Ovary (tissue), 7 donors: ENCODE measurements at regions not wholly inside any gene's neighbourhood (a gene's known extent, or its start where the extent isn't known, plus 50 kb on each side); places are given as distances from the start of the nearest gene placed in this dataset.

Experiments used
- DNase-seq, 5 donors: peaks; one replicate each; pipeline ENCODE4 v3.0.0-alpha.2; 2019 to 2020
- H3K27ac ChIP-seq, 2 donors: fragments of 200-600 bp; one replicate each; pipeline versions ENCODE4 v1.5.1 to v1.8.0; 2019 to 2022
- H3K27me3 ChIP-seq: fragments of 200-600 bp; one replicate; pipeline ENCODE4 v1.8.0; 2022
- H3K36me3 ChIP-seq: fragments of 200-600 bp; sonication (generic); one replicate; pipeline ENCODE4 v1.5.1; 2019
- H3K4me1 ChIP-seq: one replicate; pipeline ENCODE4 v1.8.1; 2013; ENCODE audit warnings: mild to moderate bottlenecking, moderate library complexity; ENCODE audit not compliant: insufficient read depth
- H3K4me3 ChIP-seq: fragments of 200-600 bp; sonication (generic); one replicate; pipeline ENCODE4 v1.5.1; 2017
- H3K9me3 ChIP-seq, 2 donors: fragments of 200-600 bp in 1 of 2; sonication (generic) in 1 of 2; one replicate each; pipeline versions ENCODE4 v1.5.1 to v1.8.1; 2013 to 2019; ENCODE audit warnings: mild to moderate bottlenecking in 1 of 2, moderate library complexity in 1 of 2
- EP300 ChIP-seq: sonication (generic); formaldehyde crosslinking; IDR thresholded peaks from one replicate; pipeline ENCODE4 v1.6.1; 2017; ENCODE audit warnings: antibody characterized with exemption
- POLR2A ChIP-seq: fragments of 450-650 bp; IDR thresholded peaks from one replicate; pipeline ENCODE4 v1.6.1; 2017; ENCODE audit warnings: antibody characterized with exemption, mild to moderate bottlenecking, moderate library complexity
- WGBS, 3 donors: extraction: QIAGEN DNeasy Blood & Tissue Kit in 1 of 3; methylation state at CpG; one replicate each; pipeline versions ENCODE4 v1.1.5 to v1.1.7; 2013 to 2017; 5-methylcytosine and 5-hydroxymethylcytosine counted together
- intact Hi-C, 4 donors: fragments of 100-400 bp; cut with DNase I; formaldehyde crosslinking; loops; one replicate each; pipeline versions ENCODE4 v1.11.0 to v1.15.1; 2022 to 2023
- TF ChIP-seq, protein P1 (sequence below), 3 donors: fragments of 450-650 bp in 2 of 3; fragments of 200-600 bp in 1 of 3; IDR thresholded peaks; one replicate each; pipeline versions ENCODE4 v1.5.1 to v1.8.0; 2016 to 2022; ENCODE audit warnings: antibody characterized with exemption in 3 of 3, mild to moderate bottlenecking in 1 of 3
- donor health status: DM: no; HTN: no; CAD: no; lungs with moderate emphysema.
- donor health status: DM: no; HTN: no; CAD: no.
- donor health status: Bipolar disorder and iron deficiency.
- donor health status: DM: no; HTN: no; CAD: no.
- donor health status: DM: yes; HTN: yes; CAD: no.

DNA sequence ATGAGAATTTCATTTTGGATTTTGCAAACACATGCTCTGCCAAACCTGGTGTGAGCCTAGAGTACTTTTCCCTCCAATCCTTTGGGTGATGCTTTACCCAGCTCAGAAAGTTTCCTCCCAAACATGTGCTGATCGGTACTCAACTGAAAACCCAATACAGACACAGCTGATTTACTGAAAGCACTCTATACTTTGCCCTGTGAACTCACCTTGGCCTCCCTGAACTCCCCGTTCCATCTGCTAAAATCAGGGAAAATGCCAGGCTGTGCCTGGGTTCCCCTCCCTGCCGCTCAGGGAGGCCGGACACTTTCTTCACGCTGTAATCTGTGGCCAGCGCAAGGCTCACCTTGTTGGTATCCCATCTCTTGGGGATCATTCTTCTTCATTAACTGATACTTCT is 391.2 kb downstream of the CBLN2 start:
- intact Hi-C loops, result no loop called here
- Histone ChIP-seq H3K4me3 (no peak overlapping the region), H3K27me3 (no peaks in the 10 kb centered on the region), H3K9me3 (no peaks in the 10 kb centered on the region), H3K36me3 (no peaks in the 10 kb centered on the region), H3K27ac (no peak overlapping the region), H3K4me1 (no peaks in the 10 kb centered on the region)
- TF ChIP-seq, protein P1, sequence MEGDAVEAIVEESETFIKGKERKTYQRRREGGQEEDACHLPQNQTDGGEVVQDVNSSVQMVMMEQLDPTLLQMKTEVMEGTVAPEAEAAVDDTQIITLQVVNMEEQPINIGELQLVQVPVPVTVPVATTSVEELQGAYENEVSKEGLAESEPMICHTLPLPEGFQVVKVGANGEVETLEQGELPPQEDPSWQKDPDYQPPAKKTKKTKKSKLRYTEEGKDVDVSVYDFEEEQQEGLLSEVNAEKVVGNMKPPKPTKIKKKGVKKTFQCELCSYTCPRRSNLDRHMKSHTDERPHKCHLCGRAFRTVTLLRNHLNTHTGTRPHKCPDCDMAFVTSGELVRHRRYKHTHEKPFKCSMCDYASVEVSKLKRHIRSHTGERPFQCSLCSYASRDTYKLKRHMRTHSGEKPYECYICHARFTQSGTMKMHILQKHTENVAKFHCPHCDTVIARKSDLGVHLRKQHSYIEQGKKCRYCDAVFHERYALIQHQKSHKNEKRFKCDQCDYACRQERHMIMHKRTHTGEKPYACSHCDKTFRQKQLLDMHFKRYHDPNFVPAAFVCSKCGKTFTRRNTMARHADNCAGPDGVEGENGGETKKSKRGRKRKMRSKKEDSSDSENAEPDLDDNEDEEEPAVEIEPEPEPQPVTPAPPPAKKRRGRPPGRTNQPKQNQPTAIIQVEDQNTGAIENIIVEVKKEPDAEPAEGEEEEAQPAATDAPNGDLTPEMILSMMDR (IDR thresholded peaks at IDR 0.05), result no peak
- TF ChIP-seq EP300, result no peak
- TF ChIP-seq POLR2A, result no peak
- 90 to 92% (median 92%) methylated on average over 6 of the region's 6 CpGs for WGBS, 3 donors
- no peak for DNase-seq

- no peaks in the 10 kb centered on the region for H3K36me3 ChIP-seq
- no peak overlapping the region for H3K4me3 ChIP-seq
- no peak for DNase-seq
- H3K4me1 ChIP-seq, result no peaks in the 10 kb centered on the region
- no peak overlapping the region for H3K27ac ChIP-seq
- H3K27me3 ChIP-seq, result no peaks in the 10 kb centered on the region
- no peaks in the 10 kb centered on the region for H3K9me3 ChIP-seq
- WGBS, 3 donors, result 81 to 85% (median 83%) methylated on average over 3 of the region's 3 CpGs
- intact Hi-C loops, result no loop called here
- TF ChIP-seq, protein P1 (IDR thresholded peaks at IDR 0.05), result no peak
- no peak for TF ChIP-seq POLR2A
- TF ChIP-seq EP300, result no peak
These were observed 396.3 kb downstream of the CBLN2 start for GRCh38 chr18:72147830-72148229.

DNA sequence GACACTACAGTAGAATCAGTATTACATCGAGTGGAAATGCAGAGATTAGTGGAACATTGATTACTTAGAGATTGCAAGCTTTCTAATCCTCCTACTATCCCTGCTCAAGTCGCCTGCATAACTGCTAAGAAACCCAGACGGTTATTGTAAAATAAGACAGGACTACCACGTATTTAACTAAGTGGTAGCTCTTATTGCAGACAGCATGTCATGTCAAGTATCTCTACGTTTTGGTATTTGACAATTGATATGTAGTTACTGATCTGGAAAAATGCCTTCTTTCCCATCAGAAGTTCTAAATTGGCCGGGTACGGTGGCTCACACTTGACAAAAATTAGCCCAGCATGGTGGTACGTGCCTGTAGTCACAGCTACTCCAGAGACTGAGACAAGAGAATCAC is 404.1 kb downstream of the CBLN2 start:
- TF ChIP-seq POLR2A (no peak), EP300 (no peak)
- TF ChIP-seq, protein P1 (IDR thresholded peaks at IDR 0.05), result no peak
- DNase-seq, result no peak
- no peak overlapping the region for H3K27ac ChIP-seq
- H3K4me1 ChIP-seq, result no peaks in the 10 kb centered on the region
- intact Hi-C loops, result no loop called here
- WGBS, 3 donors, result 78 to 80% (median 79%) methylated on average over 8 of the region's 8 CpGs
- no peaks in the 10 kb centered on the region for H3K27me3 ChIP-seq
- no peak overlapping the region for H3K4me3 ChIP-seq
- H3K9me3 ChIP-seq, result no peaks in the 10 kb centered on the region
- H3K36me3 ChIP-seq, result no peaks in the 10 kb centered on the region

GRCh38 chr18:72128649-72129048 is 415.5 kb downstream of the CBLN2 start:
- Histone ChIP-seq H3K4me1 (no peaks in the 10 kb centered on the region), H3K9me3 (no peaks in the 10 kb centered on the region), H3K27me3 (no peaks in the 10 kb centered on the region), H3K36me3 (no peaks in the 10 kb centered on the region), H3K27ac (no peak overlapping the region), H3K4me3 (no peak overlapping the region)
- no peak for DNase-seq
- intact Hi-C loops, result no loop called here
- TF ChIP-seq, protein P1 (IDR thresholded peaks at IDR 0.05), result no peak
- TF ChIP-seq EP300 (no peak), POLR2A (no peak)
- 39 to 54% (median 50%) methylated on average over 1 of the region's 1 CpG for WGBS, 3 donors

DNA sequence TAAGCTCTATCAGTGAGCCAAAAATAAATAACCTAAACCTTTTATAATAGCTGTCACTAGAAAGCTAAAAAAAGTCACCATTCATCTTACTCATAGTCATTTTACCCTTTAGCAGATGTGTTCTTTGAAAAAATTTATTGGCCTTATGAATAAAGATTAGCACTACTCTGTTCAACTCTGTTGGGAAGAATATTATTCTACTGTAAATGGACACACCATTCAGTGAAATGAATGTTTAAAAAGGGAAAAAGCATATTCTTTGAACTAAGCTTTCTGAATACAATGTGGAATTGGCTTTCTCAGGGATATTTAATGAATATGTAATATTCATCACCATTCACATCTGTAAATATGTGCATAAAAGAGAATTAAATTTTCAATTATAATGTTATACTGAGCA is 422.0 kb downstream of the CBLN2 start:
- Histone ChIP-seq H3K27me3 (no peaks in the 10 kb centered on the region), H3K4me3 (no peak overlapping the region), H3K36me3 (no peaks in the 10 kb centered on the region), H3K4me1 (no peaks in the 10 kb centered on the region), H3K27ac (no peak overlapping the region), H3K9me3 (no peaks in the 10 kb centered on the region)
- intact Hi-C loops, result no loop called here
- TF ChIP-seq POLR2A (no peak), EP300 (no peak)
- TF ChIP-seq, protein P1 (IDR thresholded peaks at IDR 0.05), result no peak
- DNase-seq, result no peak
